GM18861 (cell line): ENCODE measurements at regions not wholly inside any gene's neighbourhood (a gene's known extent, or its start where the extent isn't known, plus 50 kb on each side); places are given as distances from the start of the nearest gene placed in this dataset.
A peak's percentile ranks its signal among the peaks of the same experiment; 100 is the strongest.
"Not testable (repeated sequence)": the region's sequence is repeated elsewhere in the genome, so short reads cannot be mapped to it uniquely, and the experiment has no call there.

Experiments
- ATAC-seq: cut with Tn5 transposase; IDR thresholded peaks from one replicate; pipeline ENCODE4 v1.9.1; 2021; ENCODE audit not compliant: unreplicated experiment

DNA sequence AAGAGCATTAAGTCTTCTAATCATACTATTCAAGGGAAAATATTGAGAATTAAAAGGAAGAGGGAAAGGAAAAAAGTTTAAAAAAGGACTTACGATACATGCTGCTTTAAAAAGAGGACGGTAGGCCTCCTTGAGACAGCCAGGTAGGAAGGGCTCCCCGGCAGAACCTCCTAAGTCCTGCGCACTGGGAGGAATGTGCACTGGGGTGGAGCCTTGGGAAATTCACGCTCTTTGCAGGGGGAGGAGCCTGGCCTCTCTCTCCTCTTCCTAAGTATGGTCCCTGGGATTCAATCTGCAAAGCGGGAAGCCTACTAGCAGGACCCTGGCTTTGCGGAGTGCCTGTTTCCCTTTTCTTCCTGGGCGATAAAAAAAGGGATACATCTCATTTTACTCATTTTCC, 553.0 kb downstream of the RPS29 start:
- no peak for ATAC-seq

GRCh38 chr14:49031710-49032109, 554.5 kb downstream of the RPS29 start:
- ATAC-seq = not testable (repeated sequence)

DNA sequence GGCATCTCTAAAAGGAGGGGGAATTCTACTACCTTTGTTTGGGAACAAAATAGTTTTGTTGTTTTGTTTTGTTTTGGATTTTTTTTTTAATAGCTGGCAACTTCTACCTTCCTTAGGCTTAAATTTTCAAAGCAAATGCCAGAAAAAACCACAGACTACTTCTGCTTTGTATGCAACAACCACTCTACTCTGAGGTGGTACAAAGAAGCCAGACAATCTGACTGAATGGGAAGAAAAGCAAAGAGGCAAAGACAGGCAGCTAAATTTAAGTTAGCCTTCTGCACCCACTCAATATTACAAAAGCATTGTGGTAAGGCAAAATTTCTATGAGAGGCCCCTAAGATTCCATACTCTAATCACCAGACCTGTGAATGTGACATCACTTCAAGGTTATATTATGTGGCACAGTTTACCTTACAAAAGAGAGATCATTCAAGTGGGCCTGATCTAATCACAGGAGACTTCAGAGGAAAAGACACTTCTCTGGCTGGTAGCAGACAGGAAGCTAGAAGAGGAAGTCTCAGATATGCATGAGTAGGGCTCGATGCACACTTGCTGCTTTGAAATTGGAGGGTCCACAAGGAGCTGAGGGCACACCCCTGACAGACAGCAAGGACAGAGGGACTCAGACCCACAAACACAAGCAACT, 566.6 kb downstream of the RPS29 start:
- peak; percentile 51 for ATAC-seq

DNA sequence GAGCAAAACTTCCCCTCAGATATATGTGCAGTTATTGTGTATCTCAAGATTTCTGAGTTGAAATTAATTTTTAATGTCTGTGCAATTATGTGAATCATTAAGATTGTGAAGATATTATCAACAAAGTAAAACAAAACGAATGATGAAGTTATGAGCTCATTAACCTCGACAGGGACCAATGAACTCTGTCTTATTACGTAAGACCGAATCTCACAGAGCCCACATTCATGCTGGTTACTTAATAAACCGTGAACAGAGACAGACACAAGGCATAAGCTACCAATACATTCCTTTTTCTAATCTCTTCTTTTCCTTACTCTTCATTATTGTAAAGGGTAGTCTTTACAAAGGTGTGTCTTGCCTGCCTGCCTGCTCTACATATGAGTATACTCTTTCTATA, 568.7 kb downstream of the RPS29 start:
- no peak for ATAC-seq

GRCh38 chr14:49016381-49016780, 569.8 kb downstream of the RPS29 start:
- ATAC-seq = no peak

DNA sequence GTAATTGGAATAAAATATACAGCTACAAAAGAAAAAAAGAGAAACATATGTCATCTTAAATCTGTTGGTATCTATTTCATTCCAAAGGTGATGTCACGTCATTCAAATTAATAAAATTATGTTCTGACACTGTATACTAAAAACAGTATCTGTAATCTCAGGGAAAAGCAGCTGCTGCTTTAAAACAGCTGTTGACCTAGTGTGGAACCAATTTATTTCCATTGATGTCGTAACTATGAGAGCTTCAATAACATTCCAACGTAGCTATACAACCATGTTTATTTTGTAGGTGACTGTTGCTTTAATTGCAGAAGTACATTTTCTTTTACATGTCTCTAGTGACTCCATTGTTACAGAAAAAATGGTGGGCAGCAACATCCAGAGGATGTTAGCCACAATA, 571.7 kb downstream of the RPS29 start:
- no peak for ATAC-seq

DNA sequence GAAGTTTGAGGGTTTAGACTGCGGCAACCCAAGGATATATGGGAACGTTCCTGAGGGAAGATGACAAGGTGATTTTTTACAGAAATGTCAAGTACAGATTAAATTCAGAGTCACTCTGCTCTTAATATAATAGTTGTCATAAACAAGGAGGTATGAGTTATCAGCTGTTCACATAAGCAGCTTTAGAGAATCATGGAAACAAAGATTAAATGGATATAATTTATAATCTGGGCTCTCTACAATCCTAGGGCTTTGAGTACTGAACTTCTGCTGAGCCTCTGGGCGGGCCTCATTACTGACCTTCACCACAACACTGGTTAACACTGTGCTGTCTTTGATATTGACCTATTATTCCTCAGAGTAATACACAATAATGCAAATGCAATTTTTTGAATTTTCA, 577.8 kb downstream of the RPS29 start:
- ATAC-seq = no peak

DNA sequence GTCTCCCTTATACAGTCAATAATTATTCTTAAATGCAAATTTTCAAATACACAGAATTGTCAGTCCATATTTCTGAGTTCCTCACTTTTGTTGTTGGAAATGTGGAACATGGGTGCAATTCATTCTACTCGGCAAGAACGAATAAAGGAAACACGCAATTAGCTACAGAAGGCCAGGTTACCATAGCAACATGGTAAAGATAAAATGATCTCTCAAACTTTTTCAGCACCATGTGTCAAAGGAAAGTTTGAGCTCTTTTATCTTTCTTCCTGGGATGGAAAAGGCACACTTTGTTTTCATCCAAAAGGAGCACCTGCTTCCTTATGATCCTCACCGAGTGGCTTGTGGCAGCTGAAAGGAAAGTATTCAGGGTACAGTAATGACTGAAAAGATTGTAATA, 595.0 kb downstream of the RPS29 start:
- ATAC-seq = no peak

GRCh38 chr14:48983351-48983888, 602.8 kb downstream of the RPS29 start:
- ATAC-seq = no peak

DNA sequence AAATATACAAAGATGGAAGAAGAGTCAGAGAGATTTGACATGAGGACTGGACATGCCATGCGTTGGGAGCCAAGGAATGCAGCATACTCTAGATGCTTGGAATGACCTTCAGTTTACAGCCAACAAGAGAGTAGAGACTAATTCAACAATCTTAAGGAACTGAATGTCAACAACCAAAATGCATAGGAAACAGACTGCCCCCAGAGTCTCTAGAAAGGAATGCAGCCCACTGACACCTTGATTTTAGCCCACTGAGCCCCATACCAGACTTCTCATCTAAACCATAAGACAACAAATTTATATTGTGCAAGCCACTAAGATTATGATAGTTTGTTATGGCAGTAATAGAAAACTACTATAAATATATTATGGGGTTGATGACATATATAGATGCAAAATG, 611.2 kb downstream of the RPS29 start:
- no peak for ATAC-seq

DNA sequence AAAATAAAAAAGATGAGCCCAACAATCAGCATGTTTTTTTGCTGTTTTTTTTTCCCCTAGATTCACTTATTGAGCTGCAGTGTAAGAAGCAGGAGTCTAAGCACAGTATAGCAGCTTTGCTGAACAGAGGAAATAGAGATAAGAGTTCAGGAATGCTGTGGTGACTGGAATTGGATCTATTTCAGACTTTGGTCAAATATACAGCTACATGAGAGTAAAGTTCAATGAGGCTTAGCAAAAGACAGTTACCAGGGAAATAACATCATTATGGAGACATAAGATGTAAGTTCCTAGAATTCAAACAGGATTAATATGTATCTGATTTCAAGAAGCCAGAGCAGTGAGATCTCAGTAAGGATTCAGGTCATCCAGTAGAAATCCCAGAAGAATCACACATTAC, 613.0 kb downstream of the RPS29 start:
- ATAC-seq = no peak

- ATAC-seq = no peak
Measured at GRCh38 chr14:48970943-48971342, 615.2 kb downstream of the RPS29 start.

DNA sequence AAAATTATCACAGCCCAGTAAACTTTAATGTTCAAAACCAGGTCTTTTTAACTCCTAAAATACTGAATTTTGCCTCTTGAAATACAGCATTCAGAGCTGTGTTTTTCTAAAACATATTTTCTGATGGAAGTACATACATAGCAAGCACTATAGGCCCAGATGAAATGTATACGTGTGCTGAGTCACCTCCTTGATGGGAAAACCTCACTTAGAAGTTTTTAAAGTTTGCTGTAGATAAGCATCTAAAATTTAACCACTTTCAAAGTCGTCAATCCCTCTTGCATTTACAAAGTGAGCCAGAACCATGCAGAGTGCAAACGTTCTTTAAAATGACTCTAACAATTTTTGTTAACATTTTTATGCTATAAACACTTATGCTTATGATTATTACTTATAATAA, 618.8 kb downstream of the RPS29 start:
- ATAC-seq = no peak

GRCh38 chr14:48963231-48963790, 622.9 kb downstream of the RPS29 start:
- no peak for ATAC-seq

- ATAC-seq = no peak
Measured at GRCh38 chr14:48957486-48957885, 628.7 kb downstream of the RPS29 start.

- ATAC-seq = no peak
Measured at GRCh38 chr14:48955857-48956256, 630.3 kb downstream of the RPS29 start.

GRCh38 chr14:48954446-48954845, 631.7 kb downstream of the RPS29 start:
- no peak for ATAC-seq

GRCh38 chr14:48944809-48945208, 641.4 kb downstream of the RPS29 start:
- no peak for ATAC-seq

DNA sequence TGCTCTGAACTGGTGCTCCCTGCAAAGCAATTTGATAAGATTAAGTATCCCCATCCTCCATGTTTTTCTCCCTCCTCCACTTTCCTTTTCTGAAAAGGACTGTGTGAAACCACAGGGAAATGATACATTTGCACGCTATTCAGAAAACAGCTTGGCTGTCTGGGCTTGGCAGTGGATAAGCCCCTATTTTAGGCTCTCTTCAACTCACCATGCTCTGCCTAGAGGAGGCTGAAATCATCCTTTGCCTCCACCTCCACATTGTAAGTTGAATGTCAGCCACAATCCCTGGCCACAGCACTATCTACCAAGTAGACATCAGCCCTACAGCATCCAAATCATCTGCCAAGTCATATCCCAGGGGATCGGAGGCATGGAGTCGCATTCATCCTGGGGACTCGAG, 642.3 kb downstream of the RPS29 start:
- no peak for ATAC-seq

- ATAC-seq = no peak
Measured at GRCh38 chr14:48937541-48938195, 648.5 kb downstream of the RPS29 start.

GRCh38 chr14:48936849-48937248, 649.3 kb downstream of the RPS29 start:
- no peak for ATAC-seq

DNA sequence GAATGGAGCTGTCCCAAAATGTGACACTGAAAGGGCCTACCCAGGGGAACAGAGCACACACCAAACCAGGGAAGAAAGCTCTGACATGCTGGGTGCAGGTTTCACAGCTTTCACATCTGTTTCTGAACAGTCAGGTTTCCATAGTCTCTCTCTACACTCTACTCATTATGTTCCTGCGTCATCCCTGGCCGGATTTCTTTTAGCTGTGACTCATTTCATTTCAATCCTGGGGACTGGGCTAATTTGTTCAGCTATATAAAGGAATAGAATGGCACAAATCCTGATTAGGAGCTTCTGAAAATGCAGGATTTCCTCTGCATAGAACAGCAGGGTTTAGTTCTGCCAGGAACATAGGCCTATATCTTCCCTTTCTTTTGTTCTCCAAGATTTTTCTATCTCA, 649.8 kb downstream of the RPS29 start:
- ATAC-seq = no peak
